ENCODE measurements at regions not wholly inside any gene's neighbourhood (a gene's known extent, or its start where the extent isn't known, plus 50 kb on each side); places are given as distances from the start of the nearest gene placed in this dataset.

- TF ChIP-seq NR2F2 (IDR thresholded peaks at IDR 0.05): no peak
- no peak for TF ChIP-seq YY1 (IDR thresholded peaks at IDR 0.05)
- no peak for TF ChIP-seq FOXA1 (IDR thresholded peaks at IDR 0.05)
- TF ChIP-seq GABPA (IDR thresholded peaks at IDR 0.05 in 1 of 2, conservative IDR thresholded peaks at IDR 0.05 in 1 of 2): no peak
- no peak for TF ChIP-seq REST (IDR thresholded peaks at IDR 0.05)
- TF ChIP-seq, protein P1, sequence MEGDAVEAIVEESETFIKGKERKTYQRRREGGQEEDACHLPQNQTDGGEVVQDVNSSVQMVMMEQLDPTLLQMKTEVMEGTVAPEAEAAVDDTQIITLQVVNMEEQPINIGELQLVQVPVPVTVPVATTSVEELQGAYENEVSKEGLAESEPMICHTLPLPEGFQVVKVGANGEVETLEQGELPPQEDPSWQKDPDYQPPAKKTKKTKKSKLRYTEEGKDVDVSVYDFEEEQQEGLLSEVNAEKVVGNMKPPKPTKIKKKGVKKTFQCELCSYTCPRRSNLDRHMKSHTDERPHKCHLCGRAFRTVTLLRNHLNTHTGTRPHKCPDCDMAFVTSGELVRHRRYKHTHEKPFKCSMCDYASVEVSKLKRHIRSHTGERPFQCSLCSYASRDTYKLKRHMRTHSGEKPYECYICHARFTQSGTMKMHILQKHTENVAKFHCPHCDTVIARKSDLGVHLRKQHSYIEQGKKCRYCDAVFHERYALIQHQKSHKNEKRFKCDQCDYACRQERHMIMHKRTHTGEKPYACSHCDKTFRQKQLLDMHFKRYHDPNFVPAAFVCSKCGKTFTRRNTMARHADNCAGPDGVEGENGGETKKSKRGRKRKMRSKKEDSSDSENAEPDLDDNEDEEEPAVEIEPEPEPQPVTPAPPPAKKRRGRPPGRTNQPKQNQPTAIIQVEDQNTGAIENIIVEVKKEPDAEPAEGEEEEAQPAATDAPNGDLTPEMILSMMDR (IDR thresholded peaks at IDR 0.05; ENCODE audit: low read depth, low read length, missing input control): no peak
- TF ChIP-seq HNF4A (conservative IDR thresholded peaks at IDR 0.05): no peak
- Histone ChIP-seq H3K9ac (ENCODE audit: low read depth in 1 of 2, low read length in 2 of 2) (no peak overlapping the region), H3K36me3 (ENCODE audit: control insufficient read depth in 4 of 4, insufficient read depth in 3 of 4, low read depth in 1 of 4, low read length in 3 of 4) (no peaks in the 10 kb centered on the region), H3K9me3 (ENCODE audit: control insufficient read depth in 4 of 4, low read length in 3 of 4) (no peaks in the 10 kb centered on the region), H3K27me3 (ENCODE audit: control insufficient read depth in 4 of 4, insufficient read depth in 4 of 4, low read length in 3 of 4) (peaks cover 0 to 4% (median 0%) of the 10 kb centered on the region in 4 donors), H3K27ac (ENCODE audit: low read depth in 1 of 2, low read length in 2 of 2) (no peak overlapping the region), H3K4me3 (ENCODE audit: low read depth in 1 of 3, low read length in 3 of 3) (no peak overlapping the region), H3K4me1 (ENCODE audit: control insufficient read depth in 4 of 4, insufficient read depth in 4 of 4, low read length in 3 of 4) (peaks cover 0 to 7% (median 0%) of the 10 kb centered on the region in 4 donors)
- no peak for DNase-seq (ENCODE audit: low spot score)
- 89% methylated on average over 10 of the region's 10 CpGs for WGBS
Observed at GRCh38 chr6:165800337-165800736, 137.3 kb upstream of the PDE10A start.

- WGBS: 85% methylated on average over 8 of the region's 8 CpGs
- Histone ChIP-seq H3K4me3 (ENCODE audit: low read depth in 1 of 3, low read length in 3 of 3) (no peak overlapping the region), H3K27ac (ENCODE audit: low read depth in 1 of 2, low read length in 2 of 2) (no peak overlapping the region), H3K9me3 (ENCODE audit: control insufficient read depth in 4 of 4, low read length in 3 of 4) (no peaks in the 10 kb centered on the region), H3K9ac (ENCODE audit: low read depth in 1 of 2, low read length in 2 of 2) (no peak overlapping the region), H3K4me1 (ENCODE audit: control insufficient read depth in 4 of 4, insufficient read depth in 4 of 4, low read length in 3 of 4) (no peaks in the 10 kb centered on the region), H3K36me3 (ENCODE audit: control insufficient read depth in 4 of 4, insufficient read depth in 3 of 4, low read depth in 1 of 4, low read length in 3 of 4) (no peaks in the 10 kb centered on the region), H3K27me3 (ENCODE audit: control insufficient read depth in 4 of 4, insufficient read depth in 4 of 4, low read length in 3 of 4) (peaks cover 0 to 4% (median 0%) of the 10 kb centered on the region in 4 donors)
- no peak for DNase-seq (ENCODE audit: low spot score)
- no peak for TF ChIP-seq HNF4G (IDR thresholded peaks at IDR 0.05)
- TF ChIP-seq EGR1 (IDR thresholded peaks at IDR 0.05; ENCODE audit: low read depth in 2 of 2): no peak
- TF ChIP-seq REST (IDR thresholded peaks at IDR 0.05): no peak
- no peak for TF ChIP-seq FOXA1 (IDR thresholded peaks at IDR 0.05)
- TF ChIP-seq RAD21 (IDR thresholded peaks at IDR 0.05): no peak
- TF ChIP-seq TAF1 (conservative IDR thresholded peaks at IDR 0.05): no peak
- TF ChIP-seq MAX (IDR thresholded peaks at IDR 0.05): no peak
- TF ChIP-seq JUND (IDR thresholded peaks at IDR 0.05): no peak
- no peak for TF ChIP-seq RXRA (IDR thresholded peaks at IDR 0.05)
- TF ChIP-seq SP1 (IDR thresholded peaks at IDR 0.05): no peak
Observed at GRCh38 chr6:165799391-165800153, 136.5 kb upstream of the PDE10A start.
